ENCODE measurements at regions not wholly inside any gene's neighbourhood (a gene's known extent, or its start where the extent isn't known, plus 50 kb on each side); places are given as distances from the start of the nearest gene placed in this dataset.

- peaks cover 0 to 9% of the 10 kb centered on the region in 2 donors for H3K9me3 ChIP-seq
These were observed 274.0 kb downstream of the BRD1 start for GRCh38 chr22:49553518-49554295.

GRCh38 chr22:49553076-49553475 is 274.6 kb downstream of the BRD1 start:
- no peaks in the 10 kb centered on the region for H3K27me3 ChIP-seq
- no peaks in the 10 kb centered on the region for H3K36me3 ChIP-seq
- no peak overlapping the region for H3K27ac ChIP-seq
- DNase-seq = no peak
- no peak overlapping the region for H3K4me3 ChIP-seq
- H3K4me1 ChIP-seq (ENCODE audit: insufficient read depth) = no peaks in the 10 kb centered on the region
- no peak for TF ChIP-seq CTCF (IDR thresholded peaks at IDR 0.05)
- TF ChIP-seq EP300 (IDR thresholded peaks at IDR 0.05) = no peak
- no peak for TF ChIP-seq POLR2A (IDR thresholded peaks at IDR 0.05)
- 39 to 46% (median 42%) methylated on average over 11 of the region's 11 CpGs for WGBS, 3 donors
- H3K9me3 ChIP-seq = peaks cover 0 to 9% of the 10 kb centered on the region in 2 donors
- intact Hi-C loops (cut with DNase I) = no loop called here

More at GRCh38 chr22:49553518-49554295, 274.0 kb downstream of the BRD1 start:
- H3K4me3 ChIP-seq = no peak overlapping the region
- H3K4me1 ChIP-seq (ENCODE audit: insufficient read depth) = no peaks in the 10 kb centered on the region
- DNase-seq = peak in 1 of 5 donors; percentile 5
- no peaks in the 10 kb centered on the region for H3K36me3 ChIP-seq
- H3K27me3 ChIP-seq = no peaks in the 10 kb centered on the region
- intact Hi-C loops (cut with DNase I) = no loop called here
- H3K27ac ChIP-seq = no peak overlapping the region
- no peak for TF ChIP-seq EP300 (IDR thresholded peaks at IDR 0.05)
- no peak for TF ChIP-seq POLR2A (IDR thresholded peaks at IDR 0.05)
- TF ChIP-seq CTCF (IDR thresholded peaks at IDR 0.05) = no peak
- WGBS, 3 donors = 56 to 60% (median 57%) methylated on average over 17 to 20 of the region's 20 CpGs

- H3K27me3 ChIP-seq = no peaks in the 10 kb centered on the region
- H3K36me3 ChIP-seq = no peaks in the 10 kb centered on the region
- 59 to 65% (median 61%) methylated on average over 15 of the region's 15 CpGs for WGBS, 3 donors
- no peaks in the 10 kb centered on the region for H3K4me1 ChIP-seq (ENCODE audit: insufficient read depth)
- no peak overlapping the region for H3K4me3 ChIP-seq
- DNase-seq = no peak
- peaks cover 0 to 9% of the 10 kb centered on the region in 2 donors for H3K9me3 ChIP-seq
- intact Hi-C loops (cut with DNase I) = no loop called here
- H3K27ac ChIP-seq = no peak overlapping the region
- TF ChIP-seq EP300 (IDR thresholded peaks at IDR 0.05) (no peak), POLR2A (IDR thresholded peaks at IDR 0.05) (no peak), CTCF (IDR thresholded peaks at IDR 0.05) (no peak)
These were observed 275.6 kb downstream of the BRD1 start for GRCh38 chr22:49551897-49552614.

GRCh38 chr22:49551446-49551845 is 276.2 kb downstream of the BRD1 start:
- DNase-seq = no peak
- Histone ChIP-seq H3K27me3 (no peaks in the 10 kb centered on the region), H3K36me3 (no peaks in the 10 kb centered on the region), H3K4me1 (ENCODE audit: insufficient read depth) (no peaks in the 10 kb centered on the region), H3K9me3 (peaks cover 0 to 9% of the 10 kb centered on the region in 2 donors), H3K4me3 (no peak overlapping the region), H3K27ac (no peak overlapping the region)
- TF ChIP-seq EP300 (IDR thresholded peaks at IDR 0.05) (no peak), CTCF (IDR thresholded peaks at IDR 0.05) (no peak), POLR2A (IDR thresholded peaks at IDR 0.05) (no peak)
- intact Hi-C loops (cut with DNase I) = no loop called here
- WGBS, 3 donors = 86 to 94% (median 88%) methylated on average over 10 of the region's 10 CpGs
